ENCODE measurements at regions not wholly inside any gene's neighbourhood (a gene's known extent, or its start where the extent isn't known, plus 50 kb on each side); places are given as distances from the start of the nearest gene placed in this dataset.

DNA sequence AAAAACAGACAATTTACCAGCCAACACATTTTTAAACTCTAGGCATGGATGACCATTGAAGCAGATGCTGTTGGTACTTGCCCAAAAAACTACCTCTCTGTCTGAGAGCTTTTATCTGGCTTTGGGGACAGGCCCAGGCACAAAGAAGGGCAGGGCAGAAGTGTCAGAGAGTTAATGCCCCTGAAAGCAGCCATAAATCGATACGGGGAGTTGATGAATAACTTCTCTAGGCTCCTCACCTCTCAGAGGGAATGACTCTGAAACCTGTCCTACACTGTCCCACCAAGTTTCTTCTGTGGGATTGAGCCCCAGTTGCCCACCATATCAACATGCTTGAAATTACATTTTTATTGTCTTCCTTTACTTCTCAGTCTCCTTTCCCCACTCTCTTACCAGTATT lies 113.0 kb upstream of the DAAM1 start:
- intact Hi-C loops (cut with micrococcal nuclease) (no loop called here), dilution Hi-C loops (cut with MboI; ENCODE audit: extremely low pct_ligation_motif_present, low sequenced_read_pairs) (no loop called here)
- no peak for DNase-seq (ENCODE audit: low read depth, low spot score)
- Histone ChIP-seq H3K27me3 (ENCODE audit: control insufficient read depth in 2 of 2, insufficient read depth in 2 of 2, low read length in 2 of 2) (peaks cover 0 to 18% of the 10 kb centered on the region in 2 experiments), H3K9me1 (replicated peaks; ENCODE audit: control insufficient read depth, extremely low read depth, insufficient read depth, low read length) (no peaks in the 10 kb centered on the region), H3K9ac (replicated peaks; ENCODE audit: extremely low read depth, insufficient read depth, low read length) (no peak overlapping the region), H2AFZ (ENCODE audit: low read depth, low read length) (no peak overlapping the region), H3K36me3 (ENCODE audit: control insufficient read depth in 2 of 2, extremely low read depth in 1 of 2, insufficient read depth in 2 of 2, low read length in 2 of 2) (no peaks in the 10 kb centered on the region), H4K20me1 (replicated peaks; ENCODE audit: control insufficient read depth, extremely low read depth, insufficient read depth, low read length) (no peaks in the 10 kb centered on the region), H3K4me1 (ENCODE audit: control insufficient read depth, extremely low read depth, insufficient read depth, low read length) (no peaks in the 10 kb centered on the region), H3K9me3 (replicated peaks; ENCODE audit: control insufficient read depth, insufficient read depth, low read length) (no peaks in the 10 kb centered on the region), H3K4me3 (replicated peaks in 1 of 3; ENCODE audit: insufficient read depth in 1 of 3, low read depth in 1 of 3, low read length in 3 of 3) (no peak overlapping the region), H3K27ac (ENCODE audit: insufficient read depth, low read depth, low read length) (no peak overlapping the region), H3K4me2 (ENCODE audit: insufficient read depth, low read length) (no peak overlapping the region), H3K79me2 (ENCODE audit: control insufficient read depth, insufficient read depth, low read length) (no peaks in the 10 kb centered on the region)
- TF ChIP-seq, protein P1, sequence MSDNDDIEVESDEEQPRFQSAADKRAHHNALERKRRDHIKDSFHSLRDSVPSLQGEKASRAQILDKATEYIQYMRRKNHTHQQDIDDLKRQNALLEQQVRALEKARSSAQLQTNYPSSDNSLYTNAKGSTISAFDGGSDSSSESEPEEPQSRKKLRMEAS (IDR thresholded peaks at IDR 0.05; ENCODE audit: insufficient read depth, insufficient read length), result no peak
- TF ChIP-seq, protein P2, sequence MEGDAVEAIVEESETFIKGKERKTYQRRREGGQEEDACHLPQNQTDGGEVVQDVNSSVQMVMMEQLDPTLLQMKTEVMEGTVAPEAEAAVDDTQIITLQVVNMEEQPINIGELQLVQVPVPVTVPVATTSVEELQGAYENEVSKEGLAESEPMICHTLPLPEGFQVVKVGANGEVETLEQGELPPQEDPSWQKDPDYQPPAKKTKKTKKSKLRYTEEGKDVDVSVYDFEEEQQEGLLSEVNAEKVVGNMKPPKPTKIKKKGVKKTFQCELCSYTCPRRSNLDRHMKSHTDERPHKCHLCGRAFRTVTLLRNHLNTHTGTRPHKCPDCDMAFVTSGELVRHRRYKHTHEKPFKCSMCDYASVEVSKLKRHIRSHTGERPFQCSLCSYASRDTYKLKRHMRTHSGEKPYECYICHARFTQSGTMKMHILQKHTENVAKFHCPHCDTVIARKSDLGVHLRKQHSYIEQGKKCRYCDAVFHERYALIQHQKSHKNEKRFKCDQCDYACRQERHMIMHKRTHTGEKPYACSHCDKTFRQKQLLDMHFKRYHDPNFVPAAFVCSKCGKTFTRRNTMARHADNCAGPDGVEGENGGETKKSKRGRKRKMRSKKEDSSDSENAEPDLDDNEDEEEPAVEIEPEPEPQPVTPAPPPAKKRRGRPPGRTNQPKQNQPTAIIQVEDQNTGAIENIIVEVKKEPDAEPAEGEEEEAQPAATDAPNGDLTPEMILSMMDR (IDR thresholded peaks at IDR 0.05; ENCODE audit: extremely low read depth in 1 of 2, insufficient read depth in 1 of 2, low read depth in 1 of 2, low read length in 2 of 2), result no peak
- TF ChIP-seq POLR2AphosphoS5 (IDR thresholded peaks at IDR 0.05; ENCODE audit: insufficient read depth, low read depth, low read length), result no peak
- TF ChIP-seq POLR2A (IDR thresholded peaks at IDR 0.05; ENCODE audit: low read depth, low read length), result no peak
- no peak for TF ChIP-seq GATA2 (IDR thresholded peaks at IDR 0.05; ENCODE audit: insufficient read depth, insufficient read length, low read depth, low read length)
- BruUV-seq (replicated peaks), result no TSS peak
- no peak for FAIRE-seq
- ChIA-PET POLR2A (no interaction called here), CTCF (no interaction called here)

DNA sequence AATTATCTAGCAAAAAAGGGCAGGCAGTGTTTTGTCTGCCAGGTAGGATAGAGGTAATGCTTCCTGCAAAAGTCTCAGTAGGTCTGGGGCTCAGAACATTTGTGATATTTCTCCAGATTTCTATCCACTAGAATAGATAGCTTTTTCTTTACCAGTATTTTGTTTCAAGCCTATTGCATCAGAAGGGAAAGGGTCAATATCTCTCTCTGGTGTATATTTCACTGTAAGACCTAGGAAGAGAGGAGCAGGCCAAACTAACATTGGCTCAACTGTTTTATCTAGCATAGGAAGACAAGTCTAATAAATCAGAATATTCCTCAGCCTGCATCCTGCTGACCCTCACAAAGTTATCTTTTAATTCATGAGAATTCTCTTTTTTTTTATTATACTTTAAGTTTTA lies 106.7 kb upstream of the DAAM1 start:
- FAIRE-seq (no peak), DNase-seq (ENCODE audit: low read depth, low spot score) (no peak)
- ChIA-PET CTCF (no interaction called here), POLR2A (no interaction called here)
- no peaks in the 10 kb centered on the region for H3K9me1 ChIP-seq (replicated peaks; ENCODE audit: control insufficient read depth, extremely low read depth, insufficient read depth, low read length)
- H4K20me1 ChIP-seq (replicated peaks; ENCODE audit: control insufficient read depth, extremely low read depth, insufficient read depth, low read length), result no peaks in the 10 kb centered on the region
- H3K4me2 ChIP-seq (ENCODE audit: insufficient read depth, low read length), result no peak overlapping the region
- H3K79me2 ChIP-seq (ENCODE audit: control insufficient read depth, insufficient read depth, low read length), result no peaks in the 10 kb centered on the region
- no peak overlapping the region for H3K9ac ChIP-seq (replicated peaks; ENCODE audit: extremely low read depth, insufficient read depth, low read length)
- no peaks in the 10 kb centered on the region for H3K36me3 ChIP-seq (ENCODE audit: control insufficient read depth in 2 of 2, extremely low read depth in 1 of 2, insufficient read depth in 2 of 2, low read length in 2 of 2)
- H3K4me3 ChIP-seq (replicated peaks in 1 of 3; ENCODE audit: insufficient read depth in 1 of 3, low read depth in 1 of 3, low read length in 3 of 3), result no peak overlapping the region
- intact Hi-C loops (cut with micrococcal nuclease), result no loop called here
- TF ChIP-seq GATA2 (IDR thresholded peaks at IDR 0.05; ENCODE audit: insufficient read depth, insufficient read length, low read depth, low read length) (no peak), POLR2A (IDR thresholded peaks at IDR 0.05; ENCODE audit: low read depth, low read length) (no peak), POLR2AphosphoS5 (IDR thresholded peaks at IDR 0.05; ENCODE audit: insufficient read depth, low read depth, low read length) (no peak), FOS (IDR thresholded peaks at IDR 0.05; ENCODE audit: borderline replicate concordance, insufficient read depth, low read length) (no peak), JUN (IDR thresholded peaks at IDR 0.05; ENCODE audit: borderline replicate concordance, insufficient read depth, insufficient read length, low read depth) (no peak), EZH2 (IDR thresholded peaks at IDR 0.05; ENCODE audit: borderline replicate concordance, low read depth, low read length, severe bottlenecking) (no peak), MYC (IDR thresholded peaks at IDR 0.05; ENCODE audit: low read depth, low read length) (no peak)
- TF ChIP-seq, protein P1 (IDR thresholded peaks at IDR 0.05; ENCODE audit: insufficient read depth, insufficient read length), result no peak
- TF ChIP-seq, protein P2 (IDR thresholded peaks at IDR 0.05; ENCODE audit: extremely low read depth in 1 of 2, insufficient read depth in 1 of 2, low read depth in 1 of 2, low read length in 2 of 2), result no peak
- H3K27ac ChIP-seq (ENCODE audit: insufficient read depth, low read depth, low read length), result no peak overlapping the region
- BruUV-seq (replicated peaks), result no TSS peak
- H3K4me1 ChIP-seq (ENCODE audit: control insufficient read depth, extremely low read depth, insufficient read depth, low read length), result no peaks in the 10 kb centered on the region
- dilution Hi-C loops (cut with MboI; ENCODE audit: extremely low pct_ligation_motif_present, low sequenced_read_pairs), result no loop called here
- no peaks in the 10 kb centered on the region for H3K9me3 ChIP-seq (replicated peaks; ENCODE audit: control insufficient read depth, insufficient read depth, low read length)
- H2AFZ ChIP-seq (ENCODE audit: low read depth, low read length), result no peak overlapping the region
- peaks cover 3 to 16% of the 10 kb centered on the region in 2 experiments for H3K27me3 ChIP-seq (ENCODE audit: control insufficient read depth in 2 of 2, insufficient read depth in 2 of 2, low read length in 2 of 2)
